GM19395 (cell line): ENCODE measurements at regions not wholly inside any gene's neighbourhood (a gene's known extent, or its start where the extent isn't known, plus 50 kb on each side); places are given as distances from the start of the nearest gene placed in this dataset.

Experiments
- ATAC-seq: cut with Tn5 transposase; IDR thresholded peaks from one replicate; pipeline ENCODE4 v1.9.1; 2021; ENCODE audit warnings: mild to moderate bottlenecking, moderate library complexity; ENCODE audit not compliant: unreplicated experiment

DNA sequence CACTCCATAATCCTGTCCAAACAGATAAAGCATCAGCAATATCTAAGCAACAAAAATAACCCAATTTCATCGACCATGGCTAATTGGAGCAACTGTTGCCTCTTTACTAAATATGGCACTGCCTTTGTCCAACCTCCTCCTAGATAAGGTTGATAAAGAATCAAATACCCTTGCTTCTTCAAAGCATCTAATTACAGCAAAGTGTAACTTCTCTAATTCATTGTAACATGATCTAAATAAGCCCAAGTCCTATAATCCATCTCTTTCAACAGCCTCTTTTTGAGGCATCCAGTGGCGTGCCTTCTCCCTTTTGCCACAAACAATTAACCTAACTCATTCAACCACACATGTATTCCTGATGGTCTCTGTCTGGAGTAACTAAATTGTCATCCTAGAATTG is 81.7 kb upstream of the KLHL1 start:
- no peak for ATAC-seq

DNA sequence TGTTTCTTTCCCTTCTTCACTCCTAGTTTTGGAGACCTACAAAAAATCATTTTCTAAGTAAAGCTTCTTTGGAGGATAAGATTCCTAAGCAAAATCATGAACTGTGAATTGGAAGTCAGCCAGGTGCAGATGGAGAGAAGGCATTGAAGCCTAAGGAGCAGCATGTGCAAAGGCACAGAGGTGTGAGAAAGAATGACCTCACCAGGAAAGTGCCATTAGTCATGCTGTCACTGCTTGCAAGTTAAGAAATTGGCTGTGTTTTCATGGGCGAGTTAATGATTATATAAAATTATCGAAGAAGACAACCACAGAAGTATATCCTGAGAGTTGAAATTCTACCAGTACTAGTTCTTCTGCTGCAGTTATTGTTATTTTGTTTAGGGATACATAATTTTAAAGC is 80.3 kb upstream of the KLHL1 start:
- ATAC-seq: no peak

DNA sequence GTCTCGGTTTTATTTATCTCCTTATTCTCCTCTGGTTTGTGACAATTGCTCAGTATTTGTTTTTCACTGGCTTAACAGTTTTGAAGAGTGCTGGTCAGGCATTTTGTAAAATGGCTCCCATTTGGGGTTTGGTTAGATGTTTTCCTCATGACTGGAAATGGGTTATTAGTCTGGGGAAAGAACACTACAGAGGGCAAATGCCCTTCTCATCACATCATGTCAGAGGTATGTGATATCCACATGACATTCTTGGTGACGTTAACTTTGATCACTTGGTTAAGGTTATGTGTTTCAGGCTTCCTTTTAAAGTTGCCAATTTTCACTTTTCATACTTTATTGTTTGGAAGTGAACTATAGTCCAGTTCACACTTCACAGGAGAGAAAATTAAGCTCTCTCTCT is 74.8 kb upstream of the KLHL1 start:
- no peak for ATAC-seq
